Chondrocyte (in vitro differentiated cells): ENCODE measurements at regions not wholly inside any gene's neighbourhood (a gene's known extent, or its start where the extent isn't known, plus 50 kb on each side); places are given as distances from the start of the nearest gene placed in this dataset.

Experiments used
- DNase-seq: peaks from one replicate; pipeline ENCODE4 v3.0.0; 2021; ENCODE audit warnings: mixed read lengths, low spot score
- H3K27ac Mint-ChIP-seq: one replicate; pipeline ENCODE4 v1.8.0; 2021; ENCODE audit warnings: mild to moderate bottlenecking, moderate library complexity, mixed read lengths; ENCODE audit not compliant: unreplicated experiment
- H3K27me3 Mint-ChIP-seq: 2 replicates; pipeline ENCODE4 v1.8.0; 2021; ENCODE audit warnings: low read depth, mixed read lengths
- H3K36me3 Mint-ChIP-seq: 2 replicates; pipeline ENCODE4 v1.8.0; 2021; ENCODE audit warnings: low read depth, mixed read lengths
- H3K4me1 Mint-ChIP-seq: 2 replicates; pipeline ENCODE4 v1.8.0; 2021; ENCODE audit warnings: low read depth, mild to moderate bottlenecking, mixed read lengths
- H3K4me3 Mint-ChIP-seq: one replicate; pipeline ENCODE4 v1.8.0; 2021; ENCODE audit warnings: mild to moderate bottlenecking, moderate library complexity, mixed read lengths; ENCODE audit not compliant: unreplicated experiment
- H3K9me3 Mint-ChIP-seq: 2 replicates; pipeline ENCODE4 v1.8.0; 2021; ENCODE audit warnings: low read depth, mixed read lengths
- CTCF ChIP-seq: fragments of 200-600 bp; sonication (generic); IDR thresholded peaks from 2 replicates; pipeline ENCODE4 v1.5.0; 2021; ENCODE audit warnings: antibody characterized with exemption, mild to moderate bottlenecking, moderate library complexity

GRCh38 chr15:50823281-50823680 is 57.8 kb upstream of the SPPL2A start:
- Mint-ChIP-seq H3K4me3 (no peak overlapping the region), H3K9me3 (no peaks in the 10 kb centered on the region), H3K27me3 (peaks cover 2% of the 10 kb centered on the region), H3K27ac (no peak overlapping the region), H3K4me1 (peaks cover 13% of the 10 kb centered on the region), H3K36me3 (no peaks in the 10 kb centered on the region)
- DNase-seq = no peak
- no peak for TF ChIP-seq CTCF

GRCh38 chr15:50821476-50821875 is 56.0 kb upstream of the SPPL2A start:
- Mint-ChIP-seq H3K9me3 (no peaks in the 10 kb centered on the region), H3K27ac (no peak overlapping the region), H3K4me1 (peaks cover 13% of the 10 kb centered on the region), H3K36me3 (no peaks in the 10 kb centered on the region), H3K27me3 (peaks cover 2% of the 10 kb centered on the region), H3K4me3 (no peak overlapping the region)
- no peak for TF ChIP-seq CTCF
- no peak for DNase-seq

- TF ChIP-seq CTCF = no peak
- H3K36me3 Mint-ChIP-seq = no peaks in the 10 kb centered on the region
- H3K4me1 Mint-ChIP-seq = peaks cover 9% of the 10 kb centered on the region
- H3K9me3 Mint-ChIP-seq = no peaks in the 10 kb centered on the region
- peaks cover 2% of the 10 kb centered on the region for H3K27me3 Mint-ChIP-seq
- DNase-seq = no peak
- no peak overlapping the region for H3K4me3 Mint-ChIP-seq
- no peak overlapping the region for H3K27ac Mint-ChIP-seq
These were observed 55.4 kb upstream of the SPPL2A start for GRCh38 chr15:50820808-50821382.

GRCh38 chr15:50819344-50819743 is 53.8 kb upstream of the SPPL2A start:
- peaks cover 3% of the 10 kb centered on the region for H3K27me3 Mint-ChIP-seq
- H3K27ac Mint-ChIP-seq = no peak overlapping the region
- no peak overlapping the region for H3K4me3 Mint-ChIP-seq
- no peaks in the 10 kb centered on the region for H3K9me3 Mint-ChIP-seq
- no peaks in the 10 kb centered on the region for H3K36me3 Mint-ChIP-seq
- no peak for DNase-seq
- H3K4me1 Mint-ChIP-seq = peaks cover 7% of the 10 kb centered on the region
- no peak for TF ChIP-seq CTCF

GRCh38 chr15:50815958-50816590 is 50.6 kb upstream of the SPPL2A start:
- no peak overlapping the region for H3K27ac Mint-ChIP-seq
- H3K36me3 Mint-ChIP-seq = no peaks in the 10 kb centered on the region
- no peaks in the 10 kb centered on the region for H3K9me3 Mint-ChIP-seq
- DNase-seq = no peak
- peaks cover 3% of the 10 kb centered on the region for H3K27me3 Mint-ChIP-seq
- H3K4me1 Mint-ChIP-seq = peaks cover 7% of the 10 kb centered on the region
- H3K4me3 Mint-ChIP-seq = no peak overlapping the region
- no peak for TF ChIP-seq CTCF
